Natural killer cell (primary cell): ENCODE measurements at regions not wholly inside any gene's neighbourhood (a gene's known extent, or its start where the extent isn't known, plus 50 kb on each side); places are given as distances from the start of the nearest gene placed in this dataset.
A peak's percentile ranks its signal among the peaks of the same experiment; 100 is the strongest.
"Not testable (repeated sequence)": the region's sequence is repeated elsewhere in the genome, so short reads cannot be mapped to it uniquely, and the experiment has no call there.

ENCODE experiments used
- ATAC-seq, 3 donors: fragments of 150-1000 bp in 2 of 3; fragments of 200-7000 bp in 1 of 3; cut with Tn5 transposase; 1 replicate in 1 of 3; 2 replicates in 2 of 3; pipeline ENCODE4 v1.10.0; 2021; ENCODE audit warnings: mild to moderate bottlenecking in 2 of 3, moderate library complexity in 2 of 3
- DNase-seq, 2 donors: peaks; one replicate each; pipeline versions ENCODE4 v3.0.0 to v3.0.0-alpha.2; 2013 to 2021; ENCODE audit warnings: mixed read lengths in 1 of 2
- H3K27ac ChIP-seq: one replicate; pipeline ENCODE4 v1.5.1; 2013; ENCODE audit warnings: mild to moderate bottlenecking, low read length
- H3K27me3 ChIP-seq: one replicate; pipeline ENCODE4 v1.6.1; 2013; ENCODE audit warnings: low read length; ENCODE audit not compliant: control insufficient read depth, insufficient read depth
- H3K36me3 ChIP-seq: one replicate; pipeline ENCODE4 v1.6.1; 2013; ENCODE audit warnings: low read length; ENCODE audit not compliant: control insufficient read depth, insufficient read depth
- H3K4me1 ChIP-seq: one replicate; pipeline ENCODE4 v1.6.1; 2013; ENCODE audit warnings: low read length; ENCODE audit not compliant: control insufficient read depth, insufficient read depth
- H3K4me3 ChIP-seq: one replicate; pipeline ENCODE4 v1.5.1; 2013; ENCODE audit warnings: low read length
- H3K9me3 ChIP-seq: one replicate; pipeline ENCODE4 v1.6.1; 2013; ENCODE audit warnings: low read length; ENCODE audit not compliant: control insufficient read depth, insufficient read depth
- H3K27ac Mint-ChIP-seq, 2 donors: one replicate each; pipeline ENCODE4 v1.8.0; 2022; ENCODE audit warnings: mild to moderate bottlenecking in 2 of 2, mixed read lengths in 2 of 2, moderate library complexity in 1 of 2
- H3K27me3 Mint-ChIP-seq, 2 donors: one replicate each; pipeline ENCODE4 v1.8.0; 2022; ENCODE audit warnings: low read depth in 2 of 2, mixed read lengths in 2 of 2
- H3K36me3 Mint-ChIP-seq: one replicate; pipeline ENCODE4 v1.8.0; 2022; ENCODE audit warnings: mixed read lengths
- H3K4me1 Mint-ChIP-seq, 2 donors: one replicate each; pipeline ENCODE4 v1.8.0; 2022; ENCODE audit warnings: mixed read lengths in 2 of 2
- H3K4me3 Mint-ChIP-seq: one replicate; pipeline ENCODE4 v1.8.0; 2022; ENCODE audit warnings: mild to moderate bottlenecking, moderate library complexity, mixed read lengths
- H3K9me3 Mint-ChIP-seq, 2 donors: one replicate each; pipeline ENCODE4 v1.8.0; 2022; ENCODE audit warnings: mixed read lengths in 2 of 2
- WGBS: methylation state at CpG from one replicate; pipeline ENCODE4 v1.1.7; 2013; ENCODE audit warnings: missing lambda C conversion rate; ENCODE audit not compliant: insufficient coverage; 5-methylcytosine and 5-hydroxymethylcytosine counted together
- intact Hi-C: fragments of 100-400 bp; cut with micrococcal nuclease; formaldehyde crosslinking; loops from one replicate; pipeline ENCODE4 v1.14.2; 2022
- TF ChIP-seq, protein P1 (sequence below): fragments of 200-600 bp; IDR thresholded peaks from one replicate; pipeline ENCODE4 v1.8.0; 2022; ENCODE audit warnings: antibody characterized with exemption

GRCh38 chr15:20280933-20281463 is 260.6 kb downstream of the GOLGA6L6 start:
- Histone ChIP-seq H3K27ac (no peak overlapping the region), H3K4me3 (no peak overlapping the region), H3K27me3 (no peaks in the 10 kb centered on the region), H3K9me3 (no peaks in the 10 kb centered on the region), H3K4me1 (no peaks in the 10 kb centered on the region), H3K36me3 (no peaks in the 10 kb centered on the region)
- ATAC-seq (peak in 1 of 3 donors; percentile 22), DNase-seq (peak in 1 of 2 donors; percentile 25)
- intact Hi-C loops: loop anchor here (5.0 kb wide), 2 partner anchors 61 to 126 kb away; no protein-coding TSS in a partner anchor
- Mint-ChIP-seq H3K27ac (no peak overlapping the region), H3K4me3 (no peak overlapping the region), H3K4me1 (no peaks in the 10 kb centered on the region), H3K36me3 (no peaks in the 10 kb centered on the region), H3K27me3 (no peaks in the 10 kb centered on the region), H3K9me3 (no peaks in the 10 kb centered on the region)
- TF ChIP-seq, protein P1, sequence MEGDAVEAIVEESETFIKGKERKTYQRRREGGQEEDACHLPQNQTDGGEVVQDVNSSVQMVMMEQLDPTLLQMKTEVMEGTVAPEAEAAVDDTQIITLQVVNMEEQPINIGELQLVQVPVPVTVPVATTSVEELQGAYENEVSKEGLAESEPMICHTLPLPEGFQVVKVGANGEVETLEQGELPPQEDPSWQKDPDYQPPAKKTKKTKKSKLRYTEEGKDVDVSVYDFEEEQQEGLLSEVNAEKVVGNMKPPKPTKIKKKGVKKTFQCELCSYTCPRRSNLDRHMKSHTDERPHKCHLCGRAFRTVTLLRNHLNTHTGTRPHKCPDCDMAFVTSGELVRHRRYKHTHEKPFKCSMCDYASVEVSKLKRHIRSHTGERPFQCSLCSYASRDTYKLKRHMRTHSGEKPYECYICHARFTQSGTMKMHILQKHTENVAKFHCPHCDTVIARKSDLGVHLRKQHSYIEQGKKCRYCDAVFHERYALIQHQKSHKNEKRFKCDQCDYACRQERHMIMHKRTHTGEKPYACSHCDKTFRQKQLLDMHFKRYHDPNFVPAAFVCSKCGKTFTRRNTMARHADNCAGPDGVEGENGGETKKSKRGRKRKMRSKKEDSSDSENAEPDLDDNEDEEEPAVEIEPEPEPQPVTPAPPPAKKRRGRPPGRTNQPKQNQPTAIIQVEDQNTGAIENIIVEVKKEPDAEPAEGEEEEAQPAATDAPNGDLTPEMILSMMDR: no peak
- 86% methylated on average over 16 of the region's 16 CpGs for WGBS

DNA sequence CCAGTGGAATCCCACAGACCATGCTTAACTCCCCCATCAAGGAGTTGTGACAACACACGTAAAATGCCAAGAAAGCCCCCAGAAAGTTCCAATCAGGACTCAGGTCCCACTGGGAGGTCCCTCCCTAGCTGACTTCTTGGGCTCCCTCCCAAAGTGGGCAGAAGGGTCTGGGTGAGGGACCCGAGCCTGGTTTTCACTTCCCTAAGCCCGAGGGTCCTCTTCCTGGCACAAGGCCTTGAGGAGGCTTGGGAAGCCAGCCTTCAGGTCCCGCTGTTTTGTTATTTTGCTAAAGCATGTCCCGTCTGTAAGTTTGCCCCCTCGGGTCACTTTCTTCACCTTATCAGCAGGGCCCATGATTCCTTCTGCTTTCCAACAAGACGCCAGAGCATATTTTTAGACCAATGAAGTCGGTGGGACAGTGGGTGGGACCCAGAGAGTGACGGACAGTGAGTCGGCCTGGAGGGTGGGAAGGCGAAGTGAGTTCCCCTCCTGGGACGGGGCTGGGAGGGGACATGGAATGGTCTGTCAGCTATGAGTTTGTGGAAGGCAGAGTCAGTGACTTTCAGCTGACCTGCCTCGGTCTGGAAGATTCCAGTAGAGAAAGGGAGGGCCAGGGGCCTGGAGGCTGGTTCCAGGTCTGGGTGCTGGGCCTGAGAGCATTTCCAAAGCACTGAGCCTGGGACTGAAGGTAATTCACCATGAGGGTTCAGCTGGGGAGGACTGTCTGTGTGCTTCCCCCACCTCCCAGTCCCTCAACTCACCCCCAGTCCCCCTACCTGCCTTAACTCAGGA is 261.3 kb downstream of the GOLGA6L6 start:
- H3K4me3 Mint-ChIP-seq, H3K36me3 ChIP-seq, H3K9me3 ChIP-seq, H3K4me3 ChIP-seq, H3K27ac Mint-ChIP-seq, H3K27me3 ChIP-seq, H3K27ac ChIP-seq, H3K36me3 Mint-ChIP-seq, H3K27me3 Mint-ChIP-seq, H3K4me1 ChIP-seq, DNase-seq, H3K9me3 Mint-ChIP-seq, H3K4me1 Mint-ChIP-seq: not testable (repeated sequence)
- intact Hi-C loops: loop anchor here (5.0 kb wide), 2 partner anchors 62 to 127 kb away; no protein-coding TSS in a partner anchor
- WGBS: 83% methylated on average over 13 of the region's 13 CpGs
- peak in 1 of 3 donors; percentile 19 for ATAC-seq

- H3K27ac Mint-ChIP-seq, H3K4me3 Mint-ChIP-seq, H3K4me1 Mint-ChIP-seq, H3K36me3 Mint-ChIP-seq, H3K27me3 ChIP-seq, ATAC-seq, H3K27me3 Mint-ChIP-seq, H3K9me3 ChIP-seq, H3K4me1 ChIP-seq, H3K4me3 ChIP-seq, H3K9me3 Mint-ChIP-seq, H3K36me3 ChIP-seq, H3K27ac ChIP-seq, DNase-seq, intact Hi-C loops: not testable (repeated sequence)
- WGBS: 70% methylated on average over 4 of the region's 4 CpGs
Observed at GRCh38 chr15:20279056-20279455, 262.5 kb downstream of the GOLGA6L6 start.

DNA sequence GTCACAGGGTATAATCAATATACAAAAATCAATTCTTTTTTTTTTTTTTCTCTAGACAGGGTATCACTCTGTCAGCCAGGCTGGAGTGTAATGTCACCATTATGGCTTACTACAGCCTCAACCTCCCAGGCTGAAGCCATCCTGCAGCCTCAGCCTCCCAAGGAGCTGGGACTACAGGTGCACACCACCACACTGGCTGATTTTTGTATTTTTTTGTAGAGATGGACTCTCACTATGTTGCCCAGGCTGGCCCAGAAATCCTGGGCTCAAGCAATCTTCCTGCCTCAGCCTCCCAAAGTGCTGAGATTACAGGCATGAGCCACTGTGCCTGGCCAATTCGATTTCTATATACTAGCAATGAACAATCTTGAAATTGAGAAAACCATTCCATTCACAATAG is 263.2 kb downstream of the GOLGA6L6 start:
- DNase-seq, H3K4me1 ChIP-seq, H3K4me3 Mint-ChIP-seq, H3K9me3 ChIP-seq, H3K27me3 ChIP-seq, H3K27me3 Mint-ChIP-seq, H3K4me1 Mint-ChIP-seq, ATAC-seq, intact Hi-C loops, H3K36me3 Mint-ChIP-seq, H3K27ac ChIP-seq, H3K36me3 ChIP-seq, H3K9me3 Mint-ChIP-seq, H3K27ac Mint-ChIP-seq, H3K4me3 ChIP-seq: not testable (repeated sequence)
- WGBS: 38% methylated on average over 1 of the region's 1 CpG

DNA sequence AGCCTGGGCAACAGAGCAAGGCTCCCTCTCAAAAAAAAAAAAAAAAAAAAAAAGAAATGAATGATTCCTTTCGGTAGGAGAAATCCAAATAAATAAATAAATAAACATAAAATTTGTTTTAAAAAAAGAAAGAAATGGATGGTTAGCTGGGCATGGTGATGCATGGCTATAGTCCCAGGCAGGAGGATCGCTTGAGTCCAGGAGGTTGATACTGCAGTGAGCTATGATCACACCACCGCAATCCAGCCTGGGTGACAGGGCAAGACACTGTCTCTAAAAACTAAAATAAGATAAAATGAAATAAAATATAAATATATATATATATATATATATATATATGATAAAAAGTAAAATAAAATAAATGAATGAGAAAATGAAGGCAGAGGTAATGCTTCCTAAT is 264.1 kb downstream of the GOLGA6L6 start:
- H3K27me3 ChIP-seq, H3K27ac Mint-ChIP-seq, H3K9me3 ChIP-seq, intact Hi-C loops, H3K27me3 Mint-ChIP-seq, H3K36me3 Mint-ChIP-seq, H3K4me3 Mint-ChIP-seq, H3K4me3 ChIP-seq, H3K4me1 ChIP-seq, H3K27ac ChIP-seq, DNase-seq, H3K9me3 Mint-ChIP-seq, H3K36me3 ChIP-seq, ATAC-seq, H3K4me1 Mint-ChIP-seq: not testable (repeated sequence)
- 86% methylated on average over 2 of the region's 3 CpGs for WGBS

DNA sequence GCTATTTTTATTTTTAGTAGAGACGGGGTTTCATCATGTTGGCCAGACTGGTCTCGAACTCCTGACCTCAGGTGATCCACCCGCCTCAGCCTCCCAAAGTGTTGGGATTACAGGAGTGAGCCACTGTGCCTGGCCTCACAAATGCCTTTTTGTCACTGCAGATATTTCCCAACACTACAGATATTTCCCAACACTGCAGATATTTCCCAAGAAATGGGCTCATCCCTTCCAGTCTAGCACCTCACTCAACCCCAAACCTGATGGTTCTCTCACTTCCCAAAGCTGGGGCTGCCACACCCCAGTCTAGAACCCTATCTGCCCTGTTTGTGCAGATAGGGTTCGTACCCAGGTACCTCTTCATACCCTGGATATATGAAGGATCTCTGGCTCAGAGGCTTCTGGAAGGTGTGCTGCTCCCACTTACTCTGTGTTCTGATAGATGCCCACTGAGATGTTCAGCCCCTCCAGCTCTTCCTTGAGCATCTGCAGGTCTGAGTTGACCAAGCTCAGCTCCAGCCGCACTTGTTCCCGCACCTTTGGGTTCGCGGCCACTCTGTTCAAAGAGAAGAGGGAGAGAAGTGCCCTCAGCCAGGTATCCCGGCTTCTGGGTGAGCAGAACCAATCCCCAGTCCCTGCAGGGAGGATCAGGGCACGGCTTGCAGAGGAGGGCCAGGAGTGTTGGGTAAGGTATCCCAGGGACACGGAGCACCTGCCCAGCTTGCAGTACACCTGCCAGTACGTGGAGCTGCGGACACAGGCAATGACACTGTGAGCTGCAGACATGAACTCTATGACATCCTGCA is 265.1 kb downstream of the GOLGA6L6 start:
- H3K4me1 ChIP-seq, H3K27ac Mint-ChIP-seq, H3K4me3 ChIP-seq, H3K9me3 Mint-ChIP-seq, H3K36me3 Mint-ChIP-seq, H3K36me3 ChIP-seq, H3K27ac ChIP-seq, intact Hi-C loops, H3K4me1 Mint-ChIP-seq, H3K27me3 ChIP-seq, DNase-seq, H3K9me3 ChIP-seq, ATAC-seq, H3K27me3 Mint-ChIP-seq, H3K4me3 Mint-ChIP-seq: not testable (repeated sequence)
- 85% methylated on average over 13 of the region's 13 CpGs for WGBS

DNA sequence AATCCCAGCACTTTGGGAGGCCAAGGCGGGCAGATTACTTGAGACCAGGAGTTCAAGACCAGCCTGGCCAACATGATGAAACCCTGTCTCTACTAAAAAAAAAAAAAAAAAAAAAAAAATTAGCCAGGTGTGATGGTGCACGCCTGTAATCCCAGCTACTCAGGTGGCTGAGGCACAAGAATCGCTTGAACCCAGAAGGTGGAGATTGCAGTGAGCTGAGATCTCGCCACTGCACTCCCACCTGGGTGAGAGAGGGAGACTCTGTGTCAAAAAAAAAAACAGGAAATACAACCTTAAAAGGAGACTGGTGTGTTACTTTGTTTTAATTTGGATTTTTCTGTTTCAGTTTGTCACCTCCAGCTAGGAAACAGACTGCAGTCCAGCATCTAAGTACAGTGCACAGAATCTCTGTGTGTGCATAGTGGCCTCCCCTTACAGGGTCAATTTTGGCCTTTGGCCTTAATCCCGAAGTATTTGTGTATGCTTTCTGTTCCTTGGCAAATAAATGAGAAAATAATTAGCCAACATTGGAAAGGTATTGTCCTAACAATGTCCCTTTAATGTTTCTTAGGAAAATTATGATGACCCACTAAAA is 266.1 kb downstream of the GOLGA6L6 start:
- H3K4me1 Mint-ChIP-seq, ATAC-seq, H3K27me3 ChIP-seq, H3K4me1 ChIP-seq, H3K27me3 Mint-ChIP-seq, H3K36me3 Mint-ChIP-seq, H3K4me3 Mint-ChIP-seq, H3K36me3 ChIP-seq, H3K27ac ChIP-seq, H3K9me3 Mint-ChIP-seq, H3K9me3 ChIP-seq, intact Hi-C loops, H3K27ac Mint-ChIP-seq, H3K4me3 ChIP-seq, DNase-seq: not testable (repeated sequence)
- WGBS: 73% methylated on average over 5 of the region's 5 CpGs
